ENCODE measurements at regions not wholly inside any gene's neighbourhood (a gene's known extent, or its start where the extent isn't known, plus 50 kb on each side); places are given as distances from the start of the nearest gene placed in this dataset.

DNA sequence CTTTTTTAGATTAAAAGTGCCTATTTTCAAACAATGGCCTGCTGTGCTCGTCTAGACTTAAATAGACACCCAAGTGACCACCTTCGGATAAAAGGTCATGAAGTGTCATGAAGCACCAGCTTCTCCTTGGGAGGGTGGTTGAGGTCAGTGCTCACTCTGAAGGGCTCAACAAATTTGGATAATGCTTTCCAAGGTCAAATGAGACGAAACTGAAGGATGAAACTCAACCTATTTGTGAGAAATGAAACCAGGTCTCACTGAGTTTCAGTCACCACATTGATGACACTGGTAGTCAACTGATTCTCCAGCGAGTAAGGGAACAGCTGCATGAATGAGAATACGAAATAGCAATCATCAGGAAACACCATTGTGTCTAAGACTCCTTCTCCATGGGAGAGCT is 852.6 kb downstream of the NTRK3 start:
- H3K27me3 ChIP-seq (ENCODE audit: insufficient read depth, low read length), result no peaks in the 10 kb centered on the region
- no peak for DNase-seq (ENCODE audit: low read depth, low spot score)
- H3K4me1 ChIP-seq (ENCODE audit: control insufficient read depth in 1 of 2, insufficient read depth in 2 of 2, low read length in 2 of 2), result no peaks in the 10 kb centered on the region
- no peaks in the 10 kb centered on the region for H4K20me1 ChIP-seq (ENCODE audit: insufficient read depth)
- H3K9ac ChIP-seq (ENCODE audit: low read length), result no peak overlapping the region
- H3K27ac ChIP-seq (ENCODE audit: low read depth, low read length), result no peak overlapping the region
- no peak overlapping the region for H3K4me3 ChIP-seq (replicated peaks in 1 of 2; ENCODE audit: low read depth in 1 of 2, low read length in 2 of 2)
- intact Hi-C loops (cut with micrococcal nuclease), result no loop called here
- ATAC-seq, result no peak
- H3K36me3 ChIP-seq (ENCODE audit: control insufficient read depth in 1 of 2, insufficient read depth in 2 of 2, low read length in 2 of 2), result no peaks in the 10 kb centered on the region
- no peaks in the 10 kb centered on the region for H3K9me2 ChIP-seq (ENCODE audit: insufficient read depth)
- TF ChIP-seq EZH2 (IDR thresholded peaks at IDR 0.05) (no peak), CBX3 (IDR thresholded peaks at IDR 0.05; ENCODE audit: low read depth) (no peak), POLR2A (IDR thresholded peaks at IDR 0.05; ENCODE audit: borderline replicate concordance, extremely low read depth, insufficient read depth, insufficient read length) (no peak), ZFX (IDR thresholded peaks at IDR 0.05) (no peak), CEBPB (IDR thresholded peaks at IDR 0.05; ENCODE audit: low read depth) (no peak), JUND (IDR thresholded peaks at IDR 0.05) (no peak), RAD21 (IDR thresholded peaks at IDR 0.05; ENCODE audit: low read depth) (no peak), SP1 (IDR thresholded peaks at IDR 0.05; ENCODE audit: low read depth) (no peak), POLR2AphosphoS5 (IDR thresholded peaks at IDR 0.05; ENCODE audit: low read depth, low read length) (no peak), FOSL1 (IDR thresholded peaks at IDR 0.05; ENCODE audit: low read depth) (no peak), ZNF274 (IDR thresholded peaks at IDR 0.05; ENCODE audit: low read depth, low read length) (no peak), YY1 (IDR thresholded peaks at IDR 0.05; ENCODE audit: extremely low read depth, insufficient replicate concordance, low read depth, low read length) (no peak), EGR1 (IDR thresholded peaks at IDR 0.05; ENCODE audit: low read depth) (no peak), TCF7L2 (IDR thresholded peaks at IDR 0.05; ENCODE audit: borderline replicate concordance, extremely low read depth, insufficient read depth, insufficient read length) (no peak), SIN3A (IDR thresholded peaks at IDR 0.05; ENCODE audit: low read depth) (no peak)
- TF ChIP-seq, protein P1, sequence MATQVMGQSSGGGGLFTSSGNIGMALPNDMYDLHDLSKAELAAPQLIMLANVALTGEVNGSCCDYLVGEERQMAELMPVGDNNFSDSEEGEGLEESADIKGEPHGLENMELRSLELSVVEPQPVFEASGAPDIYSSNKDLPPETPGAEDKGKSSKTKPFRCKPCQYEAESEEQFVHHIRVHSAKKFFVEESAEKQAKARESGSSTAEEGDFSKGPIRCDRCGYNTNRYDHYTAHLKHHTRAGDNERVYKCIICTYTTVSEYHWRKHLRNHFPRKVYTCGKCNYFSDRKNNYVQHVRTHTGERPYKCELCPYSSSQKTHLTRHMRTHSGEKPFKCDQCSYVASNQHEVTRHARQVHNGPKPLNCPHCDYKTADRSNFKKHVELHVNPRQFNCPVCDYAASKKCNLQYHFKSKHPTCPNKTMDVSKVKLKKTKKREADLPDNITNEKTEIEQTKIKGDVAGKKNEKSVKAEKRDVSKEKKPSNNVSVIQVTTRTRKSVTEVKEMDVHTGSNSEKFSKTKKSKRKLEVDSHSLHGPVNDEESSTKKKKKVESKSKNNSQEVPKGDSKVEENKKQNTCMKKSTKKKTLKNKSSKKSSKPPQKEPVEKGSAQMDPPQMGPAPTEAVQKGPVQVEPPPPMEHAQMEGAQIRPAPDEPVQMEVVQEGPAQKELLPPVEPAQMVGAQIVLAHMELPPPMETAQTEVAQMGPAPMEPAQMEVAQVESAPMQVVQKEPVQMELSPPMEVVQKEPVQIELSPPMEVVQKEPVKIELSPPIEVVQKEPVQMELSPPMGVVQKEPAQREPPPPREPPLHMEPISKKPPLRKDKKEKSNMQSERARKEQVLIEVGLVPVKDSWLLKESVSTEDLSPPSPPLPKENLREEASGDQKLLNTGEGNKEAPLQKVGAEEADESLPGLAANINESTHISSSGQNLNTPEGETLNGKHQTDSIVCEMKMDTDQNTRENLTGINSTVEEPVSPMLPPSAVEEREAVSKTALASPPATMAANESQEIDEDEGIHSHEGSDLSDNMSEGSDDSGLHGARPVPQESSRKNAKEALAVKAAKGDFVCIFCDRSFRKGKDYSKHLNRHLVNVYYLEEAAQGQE (IDR thresholded peaks at IDR 0.05; ENCODE audit: low read depth), result no peak
- TF ChIP-seq, protein P2, sequence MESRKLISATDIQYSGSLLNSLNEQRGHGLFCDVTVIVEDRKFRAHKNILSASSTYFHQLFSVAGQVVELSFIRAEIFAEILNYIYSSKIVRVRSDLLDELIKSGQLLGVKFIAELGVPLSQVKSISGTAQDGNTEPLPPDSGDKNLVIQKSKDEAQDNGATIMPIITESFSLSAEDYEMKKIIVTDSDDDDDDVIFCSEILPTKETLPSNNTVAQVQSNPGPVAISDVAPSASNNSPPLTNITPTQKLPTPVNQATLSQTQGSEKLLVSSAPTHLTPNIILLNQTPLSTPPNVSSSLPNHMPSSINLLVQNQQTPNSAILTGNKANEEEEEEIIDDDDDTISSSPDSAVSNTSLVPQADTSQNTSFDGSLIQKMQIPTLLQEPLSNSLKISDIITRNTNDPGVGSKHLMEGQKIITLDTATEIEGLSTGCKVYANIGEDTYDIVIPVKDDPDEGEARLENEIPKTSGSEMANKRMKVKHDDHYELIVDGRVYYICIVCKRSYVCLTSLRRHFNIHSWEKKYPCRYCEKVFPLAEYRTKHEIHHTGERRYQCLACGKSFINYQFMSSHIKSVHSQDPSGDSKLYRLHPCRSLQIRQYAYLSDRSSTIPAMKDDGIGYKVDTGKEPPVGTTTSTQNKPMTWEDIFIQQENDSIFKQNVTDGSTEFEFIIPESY (IDR thresholded peaks at IDR 0.05; ENCODE audit: extremely low read depth, insufficient replicate concordance, low read length), result no peak
- TF ChIP-seq, protein P3, sequence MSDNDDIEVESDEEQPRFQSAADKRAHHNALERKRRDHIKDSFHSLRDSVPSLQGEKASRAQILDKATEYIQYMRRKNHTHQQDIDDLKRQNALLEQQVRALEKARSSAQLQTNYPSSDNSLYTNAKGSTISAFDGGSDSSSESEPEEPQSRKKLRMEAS (IDR thresholded peaks at IDR 0.05), result no peak
- TF ChIP-seq, protein P4, sequence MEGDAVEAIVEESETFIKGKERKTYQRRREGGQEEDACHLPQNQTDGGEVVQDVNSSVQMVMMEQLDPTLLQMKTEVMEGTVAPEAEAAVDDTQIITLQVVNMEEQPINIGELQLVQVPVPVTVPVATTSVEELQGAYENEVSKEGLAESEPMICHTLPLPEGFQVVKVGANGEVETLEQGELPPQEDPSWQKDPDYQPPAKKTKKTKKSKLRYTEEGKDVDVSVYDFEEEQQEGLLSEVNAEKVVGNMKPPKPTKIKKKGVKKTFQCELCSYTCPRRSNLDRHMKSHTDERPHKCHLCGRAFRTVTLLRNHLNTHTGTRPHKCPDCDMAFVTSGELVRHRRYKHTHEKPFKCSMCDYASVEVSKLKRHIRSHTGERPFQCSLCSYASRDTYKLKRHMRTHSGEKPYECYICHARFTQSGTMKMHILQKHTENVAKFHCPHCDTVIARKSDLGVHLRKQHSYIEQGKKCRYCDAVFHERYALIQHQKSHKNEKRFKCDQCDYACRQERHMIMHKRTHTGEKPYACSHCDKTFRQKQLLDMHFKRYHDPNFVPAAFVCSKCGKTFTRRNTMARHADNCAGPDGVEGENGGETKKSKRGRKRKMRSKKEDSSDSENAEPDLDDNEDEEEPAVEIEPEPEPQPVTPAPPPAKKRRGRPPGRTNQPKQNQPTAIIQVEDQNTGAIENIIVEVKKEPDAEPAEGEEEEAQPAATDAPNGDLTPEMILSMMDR (IDR thresholded peaks at IDR 0.05 in 2 of 3, conservative IDR thresholded peaks at IDR 0.05 in 1 of 3; ENCODE audit: borderline replicate concordance in 1 of 3, insufficient read depth in 1 of 3, low read depth in 2 of 3, low read length in 2 of 3), result no peak
- H3K9me3 ChIP-seq (ENCODE audit: control insufficient read depth in 1 of 2, insufficient read depth in 1 of 2, low read depth in 1 of 2, low read length in 2 of 2), result peaks cover 7 to 18% of the 10 kb centered on the region in 2 experiments; a peak in 2 of 4 replicates
- no peak overlapping the region for H3K4me2 ChIP-seq (ENCODE audit: low read length)
- ChIA-PET CTCF (no interaction called here), POLR2A (no interaction called here), RAD21 (ENCODE audit: low non-redundant PET in 1 of 2, low total read pairs in 2 of 2, uncharacterized antibody in 2 of 2, unreplicated experiment in 2 of 2) (no interaction called here)
- no peaks in the 10 kb centered on the region for H3K79me2 ChIP-seq (ENCODE audit: insufficient read depth, low read length)
- H2AFZ ChIP-seq (ENCODE audit: low read depth, low read length, poor library complexity, severe bottlenecking), result no peak overlapping the region
- BruUV-seq (replicated peaks), result no TSS peak
